MCF 10A (cell line): ENCODE measurements at regions not wholly inside any gene's neighbourhood (a gene's known extent, or its start where the extent isn't known, plus 50 kb on each side); places are given as distances from the start of the nearest gene placed in this dataset.

Experiments used
- BruUV-seq: library from RNA; stranded (reverse); fragments of 400-500 nt; replicated peaks from 2 replicates; lab custom pipeline; 2021; lab: Mats Ljungman, UMichigan
- CTCF ChIA-PET: fragments of 300-600 bp; sonication (Branson Sonifier 250); formaldehyde crosslinking; extraction: SDS; loops from one replicate; lab custom pipeline; 2021; ENCODE audit warnings: antibody characterized with exemption, inconsistent platforms; lab: Yijun Ruan, JAX
- POLR2A ChIA-PET: fragments of 300-600, 350-650 bp; sonication (Branson Sonifier 250); formaldehyde crosslinking; extraction: SDS; loops from one replicate; lab custom pipeline; 2020; ENCODE audit warnings: antibody characterized with exemption, inconsistent platforms; lab: Yijun Ruan, JAX
- DNase-seq: peaks from one replicate; pipeline ENCODE4 v3.0.0-alpha.2; 2018; ENCODE audit not compliant: unreplicated experiment
- H3K27ac Mint-ChIP-seq: one replicate; pipeline ENCODE4 v1.8.0; 2022; ENCODE audit warnings: mild to moderate bottlenecking, low read depth, mixed read lengths; ENCODE audit not compliant: unreplicated experiment
- H3K27me3 Mint-ChIP-seq: one replicate; pipeline ENCODE4 v1.8.0; 2022; ENCODE audit warnings: mixed read lengths; ENCODE audit not compliant: insufficient read depth, unreplicated experiment
- H3K36me3 Mint-ChIP-seq: one replicate; pipeline ENCODE4 v1.8.0; 2022; ENCODE audit warnings: mild to moderate bottlenecking, moderate library complexity, mixed read lengths; ENCODE audit not compliant: insufficient read depth, unreplicated experiment
- H3K4me1 Mint-ChIP-seq: one replicate; pipeline ENCODE4 v1.8.0; 2022; ENCODE audit warnings: mixed read lengths; ENCODE audit not compliant: insufficient read depth, unreplicated experiment
- H3K4me3 Mint-ChIP-seq: one replicate; pipeline ENCODE4 v1.8.0; 2022; ENCODE audit warnings: mild to moderate bottlenecking, moderate library complexity, mixed read lengths; ENCODE audit not compliant: unreplicated experiment
- H3K9me3 Mint-ChIP-seq: one replicate; pipeline ENCODE4 v1.8.0; 2022; ENCODE audit warnings: mixed read lengths; ENCODE audit not compliant: unreplicated experiment
- CTCF ChIP-seq: fragments of 200-600 bp; IDR thresholded peaks from one replicate; pipeline ENCODE4 v1.8.0; 2022; ENCODE audit warnings: antibody characterized with exemption, mild to moderate bottlenecking; ENCODE audit not compliant: unreplicated experiment
- intact Hi-C: fragments of 100-400 bp; cut with micrococcal nuclease; formaldehyde crosslinking; loops from 2 replicates; pipeline ENCODE4 v1.14.1; 2022

- DNase-seq: no peak
- no peak for TF ChIP-seq CTCF
- peaks cover 6% of the 10 kb centered on the region for H3K36me3 Mint-ChIP-seq
Measured at GRCh38 chr1:48093147-48093546, 96.0 kb upstream of the TRABD2B start.

GRCh38 chr1:48092401-48092800, 95.2 kb upstream of the TRABD2B start:
- Mint-ChIP-seq H3K4me3 (no peak overlapping the region), H3K27ac (no peak overlapping the region), H3K4me1 (peaks cover 18% of the 10 kb centered on the region), H3K27me3 (peaks cover 67% of the 10 kb centered on the region), H3K36me3 (peaks cover 6% of the 10 kb centered on the region), H3K9me3 (peaks cover 7% of the 10 kb centered on the region)
- no TSS peak for BruUV-seq
- ChIA-PET CTCF (interaction anchor here (0.6 to 3.7 kb wide), 14 partner anchors 9 to 355 kb away, joined by 3 to 65 read pairs (median 4); no protein-coding TSS in a partner anchor), POLR2A (interaction anchor here (2.1 kb wide), 1 partner anchor 109 kb away, joined by 8 read pairs; no protein-coding TSS in a partner anchor)
- DNase-seq: no peak
- TF ChIP-seq CTCF: no peak
- intact Hi-C loops: no loop called here

More at GRCh38 chr1:48093147-48093546, 96.0 kb upstream of the TRABD2B start:
- no peak overlapping the region for H3K4me3 Mint-ChIP-seq
- H3K4me1 Mint-ChIP-seq: peaks cover 18% of the 10 kb centered on the region
- intact Hi-C loops: loop anchor here (1.0 kb wide), 3 partner anchors 109 to 405 kb away; no protein-coding TSS in a partner anchor
- CTCF ChIA-PET: interaction anchor here (0.6 to 3.7 kb wide), 34 partner anchors 9 to 434 kb away, joined by 3 to 65 read pairs (median 4); no protein-coding TSS in a partner anchor
- POLR2A ChIA-PET: interaction anchor here (0.9 to 2.1 kb wide), 3 partner anchors 22 to 109 kb away, joined by 3 to 8 read pairs (median 5); no protein-coding TSS in a partner anchor
- BruUV-seq: no TSS peak
- H3K9me3 Mint-ChIP-seq: peaks cover 7% of the 10 kb centered on the region
- no peak overlapping the region for H3K27ac Mint-ChIP-seq
- H3K27me3 Mint-ChIP-seq: peaks cover 67% of the 10 kb centered on the region

GRCh38 chr1:48089356-48089891, 92.2 kb upstream of the TRABD2B start:
- no peak for DNase-seq
- H3K4me1 Mint-ChIP-seq: peaks cover 18% of the 10 kb centered on the region
- no TSS peak for BruUV-seq
- H3K36me3 Mint-ChIP-seq: peaks cover 6% of the 10 kb centered on the region
- ChIA-PET CTCF (no interaction called here), POLR2A (no interaction called here)
- H3K27ac Mint-ChIP-seq: no peak overlapping the region
- peaks cover 62% of the 10 kb centered on the region for H3K27me3 Mint-ChIP-seq
- intact Hi-C loops: no loop called here
- H3K9me3 Mint-ChIP-seq: no peaks in the 10 kb centered on the region
- no peak for TF ChIP-seq CTCF
- no peak overlapping the region for H3K4me3 Mint-ChIP-seq

- TF ChIP-seq CTCF: no peak
- no peaks in the 10 kb centered on the region for H3K4me1 Mint-ChIP-seq
- ChIA-PET POLR2A (no interaction called here), CTCF (no interaction called here)
- no peak for DNase-seq
- intact Hi-C loops: no loop called here
- H3K27ac Mint-ChIP-seq: no peak overlapping the region
- BruUV-seq: no TSS peak
- H3K9me3 Mint-ChIP-seq: no peaks in the 10 kb centered on the region
- peaks cover 11% of the 10 kb centered on the region for H3K36me3 Mint-ChIP-seq
- peaks cover 26% of the 10 kb centered on the region for H3K27me3 Mint-ChIP-seq
- H3K4me3 Mint-ChIP-seq: no peak overlapping the region
Measured at GRCh38 chr1:48084826-48085225, 87.6 kb upstream of the TRABD2B start.
